Activated gamma-delta T cell treated with Interleukin-2 at 50 U/mL for 16 hours (primary cell): ENCODE measurements at regions not wholly inside any gene's neighbourhood (a gene's known extent, or its start where the extent isn't known, plus 50 kb on each side); places are given as distances from the start of the nearest gene placed in this dataset.
"Not testable (repeated sequence)": the region's sequence is repeated elsewhere in the genome, so short reads cannot be mapped to it uniquely, and the experiment has no call there.

Experiments used
- DNase-seq: peaks from one replicate; pipeline ENCODE4 v3.0.0-alpha.2; 2020

DNA sequence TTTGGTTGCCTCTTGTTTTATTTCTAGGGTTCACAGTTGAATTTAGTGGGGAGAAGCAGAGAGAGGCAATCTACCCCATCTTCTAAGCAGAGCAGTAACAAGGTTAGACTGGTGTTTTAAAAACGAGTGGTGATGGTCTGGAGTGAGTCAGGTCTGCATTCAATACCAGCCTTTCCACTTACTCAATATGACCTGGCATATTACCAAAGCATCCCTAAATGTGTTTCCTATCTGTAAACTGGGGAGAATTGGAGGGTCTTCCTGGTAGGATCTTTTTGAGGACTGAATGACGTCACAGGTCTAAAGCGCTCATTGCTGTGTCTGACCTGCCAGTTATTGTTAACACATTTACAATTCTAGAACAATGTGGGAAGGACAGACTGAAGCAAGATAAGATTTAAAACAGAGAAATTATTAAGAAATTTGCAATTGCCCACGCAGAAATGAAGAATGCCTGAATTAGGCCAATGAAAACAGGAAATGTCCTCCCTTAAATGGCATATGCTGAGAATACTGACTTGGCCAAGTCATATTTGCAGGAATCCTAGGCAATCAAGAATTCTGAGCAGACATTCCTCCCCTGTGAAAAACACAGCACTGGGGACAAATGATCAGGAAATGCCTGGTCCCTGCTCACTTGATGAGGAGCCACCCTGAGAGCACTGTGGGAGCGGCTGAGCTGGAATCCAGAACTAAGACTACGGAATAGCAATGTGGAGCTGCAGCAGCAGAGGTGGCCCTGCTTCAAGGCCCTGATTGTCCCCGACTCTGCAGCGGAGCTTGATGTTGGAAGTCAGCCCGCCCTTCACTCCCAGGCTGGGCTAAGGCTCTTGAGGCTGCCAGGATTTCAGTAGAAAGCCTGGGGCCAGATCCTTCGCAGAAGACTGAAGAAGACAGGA, 184.5 kb upstream of the CXCL12 start:
- no peak for DNase-seq

DNA sequence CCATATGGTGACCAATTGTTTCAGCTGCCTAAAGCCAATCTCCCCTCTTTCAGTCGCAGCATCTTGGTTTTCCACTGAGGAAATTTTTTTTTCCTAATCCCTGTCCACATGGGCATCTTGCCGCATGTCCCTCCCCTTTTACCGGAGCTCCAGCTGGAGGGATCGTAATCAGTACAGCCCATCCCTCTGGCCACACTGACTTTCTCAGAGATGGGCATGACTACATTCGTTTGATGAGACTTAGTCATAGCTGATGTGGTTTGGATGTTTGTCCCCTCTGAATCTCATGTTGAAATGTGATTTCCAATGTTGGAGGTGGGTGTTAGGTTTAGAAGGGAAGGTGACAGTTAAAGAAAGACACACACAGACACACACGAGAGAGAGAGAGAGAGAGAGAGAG, 186.8 kb upstream of the CXCL12 start:
- DNase-seq: no peak

DNA sequence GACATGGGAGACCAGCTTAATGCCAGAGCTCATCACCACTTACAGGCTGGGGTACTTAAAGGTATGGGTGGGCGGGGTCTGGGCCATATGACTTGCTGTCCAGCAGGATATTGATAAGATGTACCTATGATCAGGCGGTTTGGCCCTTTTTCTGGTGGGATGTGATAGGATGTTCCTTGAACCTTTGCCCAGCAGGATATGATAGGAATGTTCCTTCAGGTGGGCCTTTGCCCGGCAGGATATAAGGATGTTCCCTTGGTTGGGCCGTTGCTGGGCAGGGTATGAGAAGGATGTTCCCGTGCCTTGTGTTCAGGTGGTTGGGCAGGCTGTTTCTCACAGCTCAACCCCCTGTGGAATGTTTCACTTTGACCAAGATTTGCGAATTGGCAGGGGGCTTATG, 187.2 kb upstream of the CXCL12 start:
- DNase-seq: no peak

DNA sequence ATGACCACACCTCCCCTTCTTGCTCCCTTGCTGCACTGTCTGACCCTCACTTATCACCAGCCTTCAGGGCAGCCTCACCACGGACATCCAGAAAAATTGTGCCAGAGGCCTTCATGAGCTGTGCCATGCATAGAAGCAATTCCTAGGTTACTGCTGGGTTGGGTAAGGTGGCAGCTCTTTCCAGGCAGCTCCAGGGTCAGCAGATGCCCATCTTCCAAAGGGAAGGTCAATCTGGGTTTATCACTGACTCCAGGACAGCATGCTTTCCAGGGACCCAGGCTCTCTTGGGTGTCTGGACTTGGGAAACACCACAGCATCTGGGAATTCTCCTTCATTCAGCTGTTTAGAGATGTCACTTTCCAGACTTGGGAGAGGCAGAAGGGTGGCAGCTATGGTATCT, 188.9 kb upstream of the CXCL12 start:
- DNase-seq: no peak

DNA sequence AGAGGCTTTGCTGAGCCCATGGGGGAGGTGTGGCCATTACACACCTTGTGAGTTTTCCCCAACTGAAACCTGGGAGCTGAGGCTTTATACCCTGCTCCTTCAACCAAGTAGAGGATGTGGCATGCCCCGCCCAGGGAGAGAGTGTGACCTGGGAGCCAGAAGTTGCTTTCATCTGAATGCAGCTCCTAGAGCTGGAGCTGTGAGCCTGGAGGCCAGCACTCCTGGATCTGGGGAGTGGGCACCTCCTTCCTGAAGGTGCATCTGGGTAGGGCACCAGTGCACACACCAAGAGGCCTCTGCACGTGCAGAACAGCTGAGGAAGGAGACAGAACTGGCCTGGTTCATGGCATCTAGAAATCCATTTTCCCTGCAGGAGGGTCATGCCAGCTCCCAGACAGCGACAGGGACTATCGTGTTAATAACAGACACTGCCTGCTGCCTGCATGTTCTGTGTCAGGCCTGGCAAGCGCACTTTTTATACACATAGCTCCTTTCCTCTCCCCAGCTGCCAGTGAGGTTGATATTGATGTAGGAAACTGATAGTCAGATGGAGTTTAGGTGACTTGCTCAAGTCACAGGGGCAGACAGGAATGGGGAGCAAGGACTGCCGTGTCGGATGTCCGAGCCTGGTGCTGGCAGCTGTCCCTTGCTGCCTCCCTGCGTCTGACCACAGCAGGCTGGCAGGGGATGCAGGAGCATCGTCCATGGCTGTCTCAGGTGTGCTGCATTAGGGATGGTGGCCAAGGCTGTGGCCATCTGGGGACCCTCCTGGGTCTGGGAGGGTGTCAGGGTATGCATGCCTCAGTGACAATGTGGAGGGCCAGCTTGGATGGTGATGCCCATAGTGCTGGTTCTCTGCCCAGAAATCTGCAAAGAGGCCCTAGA, 189.9 kb upstream of the CXCL12 start:
- no peak for DNase-seq

DNA sequence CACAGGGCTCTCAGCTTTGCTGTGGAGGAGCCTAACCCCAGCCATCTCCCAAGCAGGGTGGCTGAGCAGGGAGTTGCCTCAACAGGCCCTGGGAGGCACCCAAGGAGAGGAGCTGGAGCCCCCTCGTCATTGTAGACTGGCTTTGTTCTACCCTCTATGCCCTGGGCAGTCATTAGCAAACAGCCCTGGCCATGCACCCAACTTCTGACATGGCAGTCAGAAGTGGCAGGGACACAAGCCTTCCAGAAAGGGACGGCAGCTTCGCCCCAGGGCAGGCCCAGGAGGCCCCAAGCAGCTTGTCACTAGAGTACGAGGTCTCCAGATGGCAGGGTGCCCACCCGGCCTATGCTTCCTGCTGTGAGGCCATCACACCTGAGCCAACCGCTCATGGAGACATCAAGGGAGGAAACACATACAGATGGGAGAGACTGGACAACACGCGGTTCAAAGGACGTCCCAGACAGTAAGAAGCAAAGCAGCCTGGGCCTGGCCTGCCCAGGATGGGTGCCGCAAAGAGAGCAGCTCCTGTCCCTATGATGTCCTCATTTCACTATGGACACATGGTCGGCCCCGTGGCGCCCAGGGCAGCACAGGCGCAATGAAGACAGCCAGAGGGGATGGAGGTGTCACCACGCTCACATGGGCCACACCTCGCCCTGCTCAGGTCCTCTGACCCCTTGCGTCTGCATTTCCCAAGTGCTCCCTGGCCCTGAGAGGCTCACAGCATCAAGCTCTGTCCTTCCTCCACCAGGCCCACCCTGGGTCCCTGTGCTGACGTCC, 190.9 kb upstream of the CXCL12 start:
- no peak for DNase-seq

DNA sequence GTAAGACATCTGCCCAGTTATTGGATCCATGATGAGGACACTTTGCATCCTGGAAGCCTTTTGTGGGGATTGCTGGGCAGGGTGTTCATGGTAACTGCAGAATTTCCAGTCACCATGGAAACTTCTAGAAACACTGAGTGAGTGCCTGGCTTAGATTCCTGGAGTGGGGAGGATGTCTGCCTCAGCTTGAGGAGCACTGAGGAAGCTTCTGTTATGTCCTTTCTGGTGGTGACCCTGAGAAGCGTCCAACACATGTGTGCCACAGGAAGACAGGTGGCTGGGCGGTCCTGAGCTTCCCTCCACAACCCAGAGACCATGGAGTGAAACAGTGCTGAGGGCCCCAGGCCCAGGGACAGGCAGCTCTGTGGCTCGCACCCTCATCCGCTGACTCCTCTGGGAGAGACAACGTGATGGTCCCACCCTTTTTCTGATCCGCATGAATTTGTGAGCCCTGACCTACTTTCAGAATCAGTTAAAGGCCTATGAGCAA, 191.8 kb upstream of the CXCL12 start:
- DNase-seq: peak; percentile 16

DNA sequence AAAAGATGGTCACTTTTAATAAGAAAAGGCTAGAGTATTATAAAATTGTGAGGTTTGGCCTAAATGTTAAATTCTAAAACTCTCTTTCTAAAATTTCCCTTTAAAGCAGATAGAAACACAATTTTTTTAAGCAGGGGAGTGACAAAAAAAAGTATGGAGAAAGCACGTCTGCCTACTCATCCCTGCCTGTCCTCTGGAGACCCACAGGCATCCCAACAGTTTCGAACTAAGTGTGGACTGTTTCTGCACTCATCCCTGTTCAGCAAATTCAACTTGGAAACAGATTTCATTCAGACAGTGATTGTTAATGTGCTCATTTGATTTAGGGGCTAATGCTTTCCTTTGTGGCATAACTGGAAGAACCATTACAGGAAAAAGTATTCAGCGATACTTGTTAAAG, 192.6 kb upstream of the CXCL12 start:
- no peak for DNase-seq

DNA sequence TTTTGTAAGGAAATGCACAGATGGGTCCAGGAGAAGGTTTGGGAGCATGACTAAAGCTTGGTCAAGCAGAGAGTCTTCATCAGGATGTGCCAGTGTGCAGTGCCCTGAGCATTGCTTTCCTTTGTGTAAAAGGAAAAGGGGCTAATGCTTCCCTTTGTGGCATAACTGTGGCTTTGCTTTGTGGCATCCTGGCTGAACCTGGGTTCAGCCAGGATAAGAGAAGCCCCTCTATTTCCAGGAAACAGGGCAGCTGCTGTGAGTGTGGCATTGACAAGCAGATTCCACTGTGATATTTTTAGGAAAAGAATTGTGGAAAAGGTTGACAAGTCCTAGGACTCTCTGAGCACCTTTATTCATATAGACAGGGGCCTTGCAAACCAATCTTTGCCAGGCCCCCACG, 193.4 kb upstream of the CXCL12 start:
- no peak for DNase-seq

DNA sequence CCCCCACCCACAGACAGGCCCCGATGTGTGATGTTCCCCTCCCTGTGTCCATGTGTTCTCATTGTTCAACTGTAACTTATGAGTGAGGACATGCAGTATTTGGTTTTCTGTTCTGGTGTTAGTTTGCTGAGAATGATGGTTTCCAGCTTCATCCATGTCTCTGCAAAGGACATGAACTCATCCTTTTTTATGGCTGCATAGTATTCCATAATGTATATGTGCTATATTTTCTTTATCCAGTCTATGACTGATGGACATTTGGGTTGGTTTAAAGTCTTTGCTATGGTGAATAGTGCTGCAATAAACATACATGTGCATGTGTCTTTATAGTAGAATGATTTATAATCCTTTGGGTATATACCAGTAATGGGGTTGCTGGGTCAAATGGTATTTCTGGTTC, 194.1 kb upstream of the CXCL12 start:
- DNase-seq: not testable (repeated sequence)

DNA sequence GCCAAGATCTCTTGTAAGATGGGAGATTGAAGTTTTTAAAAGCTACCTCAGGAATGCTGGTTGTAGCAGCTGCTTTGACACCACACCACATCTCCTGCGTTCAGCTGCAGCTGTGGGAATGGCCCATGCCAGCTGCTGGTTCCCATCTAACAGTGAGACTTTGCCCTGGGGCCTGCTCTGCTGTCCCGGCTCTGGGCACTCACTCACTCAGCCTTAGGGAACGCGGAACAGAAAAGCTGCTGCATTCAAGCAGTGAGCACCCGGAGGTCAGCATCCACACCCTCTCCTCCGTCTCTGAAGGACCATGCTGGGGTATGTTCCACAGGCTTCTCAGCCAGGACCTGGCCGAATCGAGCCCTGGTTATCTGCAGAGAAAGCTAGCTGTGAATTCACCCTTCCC, 197.1 kb upstream of the CXCL12 start:
- no peak for DNase-seq

DNA sequence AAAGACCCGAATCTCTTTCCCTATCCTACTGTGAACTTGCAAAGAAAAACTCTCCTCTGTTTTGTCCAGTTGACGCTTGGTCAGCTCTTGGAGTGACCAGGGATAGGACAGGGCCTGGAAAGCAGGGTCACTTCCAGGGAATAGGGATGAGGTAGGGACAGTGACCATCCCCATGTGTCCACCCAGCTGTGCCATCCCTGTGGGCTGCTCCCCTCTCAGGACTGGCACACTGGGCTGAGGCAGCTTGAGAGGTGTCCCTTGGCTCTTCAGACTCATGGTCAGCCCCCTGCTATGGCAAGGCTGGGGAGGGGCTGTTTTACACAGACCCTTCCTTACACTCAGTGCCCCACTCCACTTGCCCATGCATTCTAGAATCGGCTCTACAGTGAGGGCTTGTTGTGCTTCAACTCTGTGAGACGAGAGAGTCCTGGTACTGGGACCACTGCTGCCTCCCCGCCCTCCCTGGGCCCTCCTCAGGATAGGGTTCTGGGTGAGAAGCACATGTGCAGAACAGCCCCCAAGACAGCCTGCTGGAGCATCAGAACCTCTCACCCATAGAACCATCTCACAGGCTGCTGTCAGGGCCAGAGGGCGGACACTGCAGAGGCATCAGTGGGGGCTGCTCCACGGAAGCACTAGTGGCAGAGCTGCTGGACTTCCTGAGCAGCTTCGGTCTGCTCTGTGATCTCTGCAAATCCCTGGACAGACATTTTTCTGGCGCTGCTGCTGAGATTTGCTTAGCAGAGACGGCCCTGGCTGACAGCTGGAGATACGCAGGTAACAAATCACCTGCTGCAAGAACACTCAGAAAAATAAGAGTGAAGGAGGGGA, 202.8 kb upstream of the CXCL12 start:
- no peak for DNase-seq

DNA sequence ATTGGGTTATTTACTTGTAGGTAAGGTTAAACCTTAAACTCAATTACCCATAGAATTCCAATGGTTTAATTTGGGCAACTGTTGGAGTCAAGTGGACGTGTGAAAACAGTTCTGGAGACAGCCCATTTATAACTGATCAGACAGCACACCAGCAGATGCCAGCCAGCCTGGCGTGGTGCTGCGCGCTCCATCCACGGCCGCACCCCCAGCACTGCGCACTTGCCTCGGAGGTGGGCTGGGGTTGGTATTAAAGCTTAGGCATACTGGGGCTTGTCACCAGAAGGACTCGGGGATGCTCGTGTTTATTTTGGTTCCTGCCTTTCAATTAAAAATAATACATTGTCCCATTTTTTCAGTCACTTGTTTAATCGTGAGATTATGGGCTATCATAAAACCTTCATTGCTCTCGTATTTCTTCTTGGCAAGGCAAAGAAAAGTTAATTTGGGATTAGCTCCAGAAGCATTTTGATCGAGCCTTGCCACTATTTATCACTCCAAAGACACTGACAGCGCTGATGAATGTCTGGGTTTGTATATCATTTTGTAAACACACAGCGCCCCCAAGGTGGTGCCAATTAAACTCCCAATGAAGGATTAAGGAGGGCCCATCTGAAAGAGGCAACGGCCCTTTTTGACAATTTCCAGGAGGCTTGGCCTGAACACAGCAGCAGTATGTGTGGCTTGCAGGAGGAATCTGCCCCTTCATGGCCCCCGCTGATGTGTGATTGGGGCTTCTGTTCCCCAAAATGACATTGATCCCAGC, 204.5 kb upstream of the CXCL12 start:
- DNase-seq: no peak

DNA sequence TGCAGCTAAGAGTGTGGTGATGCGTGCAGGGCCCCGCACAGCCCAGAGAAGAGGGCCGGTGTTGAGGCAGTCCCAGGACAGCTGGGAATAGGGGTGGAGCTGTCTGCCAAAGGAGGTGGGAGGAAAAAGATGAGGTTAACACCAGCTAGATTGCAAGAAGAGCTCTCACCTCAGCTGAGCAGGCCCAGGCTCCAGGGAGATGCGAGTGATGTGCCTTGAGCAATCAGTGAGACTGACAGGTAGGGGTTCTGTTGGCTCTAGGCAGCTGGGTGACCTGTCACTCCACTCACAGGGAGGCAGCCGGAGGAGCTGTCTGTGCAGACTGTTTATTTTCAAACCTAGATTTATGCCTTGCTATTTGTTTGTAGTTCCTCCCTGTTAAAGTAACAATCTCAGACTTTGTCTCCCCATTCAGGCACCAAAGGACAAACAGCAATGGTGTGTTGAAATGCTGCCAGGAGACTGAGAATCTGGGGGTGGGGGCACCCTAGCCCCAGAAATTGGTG, 205.1 kb upstream of the CXCL12 start:
- DNase-seq: no peak

DNA sequence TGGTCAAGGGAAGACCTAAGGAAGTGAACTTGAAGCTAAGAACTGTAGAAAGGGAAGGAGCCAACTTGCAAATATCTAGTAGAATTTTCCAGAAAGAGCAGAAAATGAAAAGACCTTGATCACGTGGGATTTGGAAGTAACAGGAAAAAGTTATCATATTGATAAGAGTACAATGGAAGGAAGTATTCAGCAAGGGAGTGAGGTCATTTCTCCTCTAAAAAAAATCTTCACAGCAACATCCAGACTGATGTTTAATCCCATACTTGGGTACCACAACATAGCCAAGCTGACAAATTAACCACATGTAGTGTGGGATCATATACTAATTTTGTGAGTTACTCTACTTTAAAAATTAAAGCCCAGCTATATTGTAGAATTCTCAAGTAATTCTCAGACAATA, 207.0 kb upstream of the CXCL12 start:
- DNase-seq: no peak

DNA sequence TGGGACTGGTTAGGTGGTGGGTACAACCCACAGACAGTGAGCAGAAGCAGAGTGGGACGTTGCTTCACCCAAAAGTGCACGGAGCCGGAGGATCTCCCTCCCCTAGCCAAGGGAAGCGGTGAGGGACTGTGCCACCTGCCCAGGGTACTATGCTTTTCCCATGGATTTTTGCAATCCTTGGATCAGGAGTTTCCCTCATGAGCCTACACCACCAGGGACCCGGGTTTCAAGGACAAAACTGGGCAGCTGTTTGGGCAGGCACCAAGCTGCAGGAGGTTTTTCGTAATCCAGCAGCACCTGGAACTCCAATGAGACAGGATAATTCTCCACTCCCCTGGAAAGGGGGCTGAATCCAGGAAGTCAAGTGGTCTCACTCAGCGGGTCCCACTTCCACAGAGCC, 209.1 kb upstream of the CXCL12 start:
- no peak for DNase-seq

DNA sequence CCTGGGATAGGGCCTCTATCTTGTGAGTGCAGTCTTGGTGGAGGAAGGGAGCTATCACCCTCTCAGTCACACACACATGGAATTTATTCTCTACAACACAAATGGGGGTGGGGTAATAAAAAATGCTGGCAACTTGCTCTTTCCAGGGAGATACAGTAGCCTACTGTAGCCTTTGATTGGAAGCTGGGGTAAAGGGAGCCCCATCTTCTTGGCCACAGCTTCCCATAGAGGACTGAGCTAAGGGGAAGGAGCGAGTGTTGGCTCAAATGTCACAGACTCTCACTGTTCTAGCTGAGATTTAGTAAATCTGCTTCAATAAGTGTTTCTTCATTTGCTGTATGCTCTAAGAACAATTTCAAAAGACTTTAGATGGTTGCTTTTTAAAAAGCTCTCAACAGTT, 222.2 kb upstream of the CXCL12 start:
- DNase-seq: no peak

DNA sequence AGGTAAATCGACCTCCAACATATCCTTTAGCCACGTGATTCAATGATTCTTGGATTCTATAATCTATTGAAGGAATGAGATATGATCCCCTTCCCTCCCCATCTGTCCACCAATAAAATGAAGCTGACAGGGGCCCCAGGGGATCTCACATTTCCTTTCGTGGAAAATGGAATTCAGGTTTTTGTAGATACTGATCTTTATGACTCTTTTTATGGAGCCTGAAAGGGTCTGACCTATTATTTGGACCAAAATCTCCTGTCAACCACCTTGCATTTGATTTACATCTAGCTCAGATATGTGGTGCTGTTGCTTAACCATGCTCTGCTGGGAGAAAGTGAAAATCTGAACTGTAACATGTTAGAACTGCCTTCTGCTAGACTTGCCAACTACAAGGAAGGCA, 234.0 kb upstream of the CXCL12 start:
- no peak for DNase-seq

DNA sequence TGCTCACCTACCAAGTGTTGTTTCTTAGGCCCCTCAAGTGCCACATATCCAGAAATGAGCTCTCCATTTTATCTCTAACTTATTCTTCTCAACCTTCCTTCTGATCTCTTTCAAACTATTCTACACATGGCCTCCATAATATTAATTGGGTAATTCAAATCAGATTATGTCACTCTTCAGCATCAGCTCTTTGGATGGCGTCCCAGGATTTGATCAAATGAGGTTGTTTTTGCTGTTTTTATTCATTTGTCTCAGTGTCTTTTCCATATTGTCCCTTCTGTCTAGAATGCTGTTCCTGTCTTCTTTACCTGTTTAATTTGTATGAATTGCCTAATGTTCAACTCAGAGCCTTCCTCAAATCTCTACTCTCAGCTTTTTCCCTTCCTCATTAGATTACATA, 234.6 kb upstream of the CXCL12 start:
- DNase-seq: no peak

DNA sequence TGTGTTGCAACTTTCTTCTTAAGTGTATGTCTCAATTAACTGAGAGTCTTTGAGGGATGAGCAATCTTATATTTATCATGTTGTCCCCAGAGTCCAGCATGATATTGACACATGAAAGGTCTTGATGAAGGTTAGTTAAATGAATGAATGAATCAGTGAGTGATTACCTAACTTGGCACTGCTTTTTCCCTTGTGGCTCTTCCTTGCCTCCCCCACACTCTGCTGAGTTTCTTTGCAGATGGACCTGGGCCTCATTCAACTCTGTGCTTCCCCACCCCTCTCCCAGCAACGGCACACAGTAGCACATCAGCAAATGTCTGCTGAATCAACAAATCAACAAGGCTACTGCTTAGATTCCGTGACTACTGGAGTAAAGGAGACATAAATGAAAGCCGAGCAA, 235.1 kb upstream of the CXCL12 start:
- no peak for DNase-seq
